GM10248 (cell line): ENCODE measurements at regions not wholly inside any gene's neighbourhood (a gene's known extent, or its start where the extent isn't known, plus 50 kb on each side); places are given as distances from the start of the nearest gene placed in this dataset.
"Not testable (repeated sequence)": the region's sequence is repeated elsewhere in the genome, so short reads cannot be mapped to it uniquely, and the experiment has no call there.

Source experiments
- CTCF ChIA-PET: fragments of 300-600 bp; sonication (Branson Sonifier 250); formaldehyde crosslinking; extraction: SDS; loops from one replicate; lab custom pipeline; 2021; ENCODE audit warnings: antibody characterized with exemption; lab: Yijun Ruan, JAX
- POLR2A ChIA-PET: fragments of 350-650 bp; sonication (Branson Sonifier 250); formaldehyde crosslinking; extraction: SDS; loops from one replicate; lab custom pipeline; 2020; ENCODE audit warnings: antibody characterized with exemption; lab: Yijun Ruan, JAX
- DNase-seq: peaks from one replicate; pipeline ENCODE4 v3.0.0; 2012; ENCODE audit errors: extremely low spot score
- CTCF ChIP-seq: IDR thresholded peaks from 2 replicates; pipeline ENCODE4 v1.5.1; 2012; ENCODE audit warnings: mild to moderate bottlenecking, low read depth; ENCODE audit errors: extremely low read depth, missing control alignments, control extremely low read depth

GRCh38 chr5:136740228-136740627 is 374.9 kb upstream of the TRPC7 start:
- POLR2A ChIA-PET = no interaction called here

GRCh38 chr5:136739271-136739670 is 373.9 kb upstream of the TRPC7 start:
- POLR2A ChIA-PET, DNase-seq: not testable (repeated sequence)
- CTCF ChIA-PET = interaction anchor here (1.3 to 2.1 kb wide), 2 partner anchors 11 to 31 kb away, joined by 3 to 5 read pairs; no protein-coding TSS in a partner anchor

More at GRCh38 chr5:136740228-136740627, 374.9 kb upstream of the TRPC7 start:
- no peak for TF ChIP-seq CTCF
- DNase-seq = no peak
- CTCF ChIA-PET = interaction anchor here (2.1 kb wide), 1 partner anchor 30 kb away, joined by 5 read pairs; no protein-coding TSS in a partner anchor

- CTCF ChIA-PET = interaction anchor here (1.3 to 2.1 kb wide), 2 partner anchors 12 to 31 kb away, joined by 3 to 5 read pairs; no protein-coding TSS in a partner anchor
- TF ChIP-seq CTCF = no peak
- no peak for DNase-seq
- POLR2A ChIA-PET = no interaction called here
Measured at GRCh38 chr5:136738829-136739228, 373.5 kb upstream of the TRPC7 start.

- no peak for DNase-seq
- POLR2A ChIA-PET = no interaction called here
- TF ChIP-seq CTCF = no peak
- CTCF ChIA-PET = interaction anchor here (1.8 kb wide), 1 partner anchor 9 kb away, joined by 5 read pairs; no protein-coding TSS in a partner anchor
Measured at GRCh38 chr5:136736021-136736420, 370.7 kb upstream of the TRPC7 start.

- DNase-seq, POLR2A ChIA-PET: not testable (repeated sequence)
- CTCF ChIA-PET = interaction anchor here (1.8 kb wide), 1 partner anchor 9 kb away, joined by 5 read pairs; no protein-coding TSS in a partner anchor
Measured at GRCh38 chr5:136735611-136736010, 370.3 kb upstream of the TRPC7 start.

GRCh38 chr5:136734628-136735027 is 369.3 kb upstream of the TRPC7 start:
- POLR2A ChIA-PET = no interaction called here
- CTCF ChIA-PET = no interaction called here

GRCh38 chr5:136732751-136733150 is 367.4 kb upstream of the TRPC7 start:
- no peak for TF ChIP-seq CTCF
- POLR2A ChIA-PET = no interaction called here
- DNase-seq = no peak
- CTCF ChIA-PET = interaction anchor here (0.9 kb wide), 1 partner anchor 8 kb away, joined by 3 read pairs; no protein-coding TSS in a partner anchor

More at GRCh38 chr5:136734628-136735027, 369.3 kb upstream of the TRPC7 start:
- TF ChIP-seq CTCF = no peak
- no peak for DNase-seq
